K562 (cell line): ENCODE measurements at regions not wholly inside any gene's neighbourhood (a gene's known extent, or its start where the extent isn't known, plus 50 kb on each side); places are given as distances from the start of the nearest gene placed in this dataset.
"Not testable (repeated sequence)": the region's sequence is repeated elsewhere in the genome, so short reads cannot be mapped to it uniquely, and the experiment has no call there.

ENCODE experiments used
- ATAC-seq: fragments of 200-7000 bp; cut with Tn5 transposase; 3 replicates; pipeline ENCODE4 v1.9.1; 2020; ENCODE audit warnings: moderate library complexity
- BruUV-seq: library from RNA; stranded (reverse); fragments of 400-500 nt; replicated peaks from 2 replicates; lab custom pipeline; 2021; lab: Mats Ljungman, UMichigan
- CTCF ChIA-PET: fragments of 300-600 bp; formaldehyde crosslinking; extraction: SDS; loops from one replicate; lab custom pipeline; 2021; ENCODE audit warnings: low intra/inter-chr PET ratio; lab: Yijun Ruan, JAX
- POLR2A ChIA-PET: fragments of 300-600, 350-650 bp; sonication (Branson Sonifier 250); formaldehyde crosslinking; extraction: SDS; loops from one replicate; lab custom pipeline; 2021; ENCODE audit warnings: antibody characterized with exemption, inconsistent platforms; lab: Yijun Ruan, JAX
- DNase-seq, 4 experiments: peaks; one replicate each; pipeline versions ENCODE4 v3.0.0 to v3.0.0-alpha.2; 2011 to 2018; ENCODE audit warnings: low spot score in 3 of 4, mixed read lengths in 3 of 4; ENCODE audit errors: extremely low read depth in 1 of 4
- FAIRE-seq: peaks from 2 replicates; lab custom pipeline; 2011; peaks lifted over from hg19 to GRCh38; lab: Jason Lieb, UNC
- H2AFZ ChIP-seq: 2 replicates; pipeline ENCODE4 v1.6.0; 2011; ENCODE audit warnings: low read depth, low read length, control low read depth, inconsistent platforms
- H3K27ac ChIP-seq: fragments of 200-600 bp; 3 replicates; pipeline ENCODE4 v1.8.0; 2011; ENCODE audit warnings: low read depth, mild to moderate bottlenecking, control low read depth, inconsistent platforms, low read length, moderate library complexity, mixed read lengths; ENCODE audit errors: extremely low read depth
- H3K27me3 ChIP-seq, 2 experiments: fragments of 300-600 bp in 1 of 2; 2 replicates in 1 of 2; 3 replicates in 1 of 2; pipeline versions ENCODE4 v1.6.0 to v1.8.0; 2011; ENCODE audit warnings: inconsistent platforms in 2 of 2, low read length in 2 of 2, mild to moderate bottlenecking in 1 of 2, mixed read lengths in 1 of 2, moderate library complexity in 1 of 2; ENCODE audit not compliant: control insufficient read depth in 2 of 2, insufficient read depth in 2 of 2
- H3K36me3 ChIP-seq: fragments of 300-600 bp; 3 replicates; pipeline ENCODE4 v1.8.0; 2011; ENCODE audit warnings: mild to moderate bottlenecking, low read length, inconsistent platforms; ENCODE audit not compliant: control insufficient read depth, insufficient read depth
- H3K4me1 ChIP-seq, 2 experiments: fragments of 200-600 bp in 1 of 2; replicated peaks in 1 of 2; 2 replicates in 1 of 2; 3 replicates in 1 of 2; pipeline versions ENCODE4 v1.5.1 to v1.8.0; 2011; ENCODE audit warnings: inconsistent platforms in 2 of 2, low read length in 2 of 2, mild to moderate bottlenecking in 1 of 2, mixed read lengths in 1 of 2, moderate library complexity in 1 of 2; ENCODE audit not compliant: control insufficient read depth in 2 of 2, insufficient read depth in 2 of 2
- H3K4me2 ChIP-seq: 2 replicates; pipeline ENCODE4 v1.6.1; 2011; ENCODE audit warnings: low read length, control low read depth, inconsistent platforms, mixed read lengths; ENCODE audit not compliant: insufficient read depth
- H3K4me3 ChIP-seq: fragments of 200-600 bp; sonication (generic), shearing (Covaris generic); 2 replicates; pipeline ENCODE4 v1.5.1; 2016; ENCODE audit warnings: control low read depth, inconsistent platforms
- H3K79me2 ChIP-seq: fragments of 200-600 bp; 3 replicates; pipeline ENCODE4 v1.8.0; 2011; ENCODE audit warnings: low read length, inconsistent platforms; ENCODE audit not compliant: control insufficient read depth, insufficient read depth
- H3K9ac ChIP-seq, 2 experiments: 2 replicates each; pipeline versions ENCODE4 v1.6.0 to v1.6.1; 2011; ENCODE audit warnings: low read depth in 2 of 2, low read length in 2 of 2, control low read depth in 1 of 2, inconsistent platforms in 1 of 2, mild to moderate bottlenecking in 1 of 2, mixed read lengths in 1 of 2; ENCODE audit not compliant: insufficient read depth in 1 of 2
- H3K9me1 ChIP-seq: one replicate; pipeline ENCODE4 v1.6.0; 2011; ENCODE audit warnings: inconsistent platforms, mild to moderate bottlenecking, low read length, moderate library complexity; ENCODE audit not compliant: control insufficient read depth, insufficient read depth
- H3K9me3 ChIP-seq: replicated peaks from 2 replicates; pipeline ENCODE4 v1.5.1; 2011; ENCODE audit warnings: low read depth, low read length, inconsistent platforms; ENCODE audit not compliant: control insufficient read depth, insufficient read depth
- H4K20me1 ChIP-seq: replicated peaks from 2 replicates; pipeline ENCODE4 v1.6.1; 2011; ENCODE audit warnings: low read length, inconsistent platforms, mixed read lengths; ENCODE audit not compliant: control insufficient read depth, insufficient read depth
- WGBS: fragments of 100-300 bp; shearing (Covaris generic); methylation state at CpG from one replicate; pipeline ENCODE4 v1.1.6; 2016; ENCODE audit warnings: low coverage, mixed read lengths; ENCODE audit not compliant: insufficient coverage; ENCODE audit errors: missing lambda C conversion rate; 5-methylcytosine and 5-hydroxymethylcytosine counted together
- in situ Hi-C: fragments of 300-500 bp; cut with MboI; formaldehyde crosslinking; loops from 4 replicates; pipeline ENCODE4 v1.15.0; 2018; ENCODE audit warnings: inconsistent platforms, mixed read lengths
- intact Hi-C: fragments of 100-400 bp; cut with micrococcal nuclease; formaldehyde crosslinking; loops from 2 replicates; pipeline ENCODE4 v1.14.2; 2022

- POLR2A ChIA-PET, H3K9me1 ChIP-seq, in situ Hi-C loops, H3K4me3 ChIP-seq, H3K4me1 ChIP-seq, CTCF ChIA-PET, H3K27ac ChIP-seq, H3K4me2 ChIP-seq, DNase-seq, FAIRE-seq, intact Hi-C loops, H3K9me3 ChIP-seq, BruUV-seq, ATAC-seq, H3K9ac ChIP-seq, H3K27me3 ChIP-seq, H3K79me2 ChIP-seq, H3K36me3 ChIP-seq, H4K20me1 ChIP-seq, H2AFZ ChIP-seq: not testable (repeated sequence)
- WGBS: 0% methylated on average over 6 of the region's 13 CpGs
Measured at GRCh38 chr7:63617595-63617994, 381.1 kb upstream of the ZNF722 start.

- H2AFZ ChIP-seq, BruUV-seq, intact Hi-C loops, ATAC-seq, H4K20me1 ChIP-seq, FAIRE-seq, POLR2A ChIA-PET, H3K4me3 ChIP-seq, H3K36me3 ChIP-seq, CTCF ChIA-PET, DNase-seq, H3K79me2 ChIP-seq, H3K9ac ChIP-seq, H3K27me3 ChIP-seq, H3K27ac ChIP-seq, H3K4me2 ChIP-seq, H3K9me1 ChIP-seq, H3K4me1 ChIP-seq, H3K9me3 ChIP-seq, in situ Hi-C loops: not testable (repeated sequence)
- WGBS: 8% methylated on average over 3 of the region's 14 CpGs
Measured at GRCh38 chr7:63620169-63620735, 378.4 kb upstream of the ZNF722 start.

GRCh38 chr7:63627590-63628485 is 370.8 kb upstream of the ZNF722 start:
- H3K36me3 ChIP-seq, BruUV-seq, in situ Hi-C loops, H4K20me1 ChIP-seq, POLR2A ChIA-PET, H3K4me3 ChIP-seq, H3K9me1 ChIP-seq, H3K79me2 ChIP-seq, H3K4me1 ChIP-seq, H3K27ac ChIP-seq, intact Hi-C loops, H3K27me3 ChIP-seq, CTCF ChIA-PET, H3K4me2 ChIP-seq, H2AFZ ChIP-seq, H3K9me3 ChIP-seq, DNase-seq, H3K9ac ChIP-seq, FAIRE-seq, ATAC-seq: not testable (repeated sequence)
- no CpG with 5 or more reads among the region's 105 CpGs for WGBS
